DMS153 treated with DMSO at 0.1 percent for 48 hours (cell line): ENCODE measurements at regions not wholly inside any gene's neighbourhood (a gene's known extent, or its start where the extent isn't known, plus 50 kb on each side); places are given as distances from the start of the nearest gene placed in this dataset.

Experiments used
- DNase-seq: peaks from one replicate; lab custom pipeline; 2025; ENCODE audit not compliant: unreplicated experiment; lab: John Stamatoyannopoulos, UW

DNA sequence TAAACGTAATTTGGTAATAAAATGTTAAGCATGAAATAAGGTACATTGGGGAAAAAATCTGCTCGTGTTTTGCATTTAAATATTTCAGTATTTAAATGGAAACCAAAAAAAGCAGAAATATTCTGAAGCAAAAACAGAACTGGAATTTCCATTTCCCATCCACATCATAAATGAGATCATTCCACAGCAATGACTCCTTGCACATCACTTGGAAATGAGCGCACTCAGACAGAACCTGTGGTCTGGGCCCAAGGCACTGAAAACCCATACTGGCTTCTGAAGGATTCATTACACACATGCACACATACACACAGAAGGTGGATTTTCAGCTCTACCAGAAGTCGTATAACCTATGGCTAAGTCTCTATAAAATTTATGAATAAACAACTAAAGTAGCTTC is 174.8 kb downstream of the IBTK start:
- no peak for DNase-seq

GRCh38 chr6:82072121-82072521 is 175.4 kb downstream of the IBTK start:
- peak; percentile 73 for DNase-seq

DNA sequence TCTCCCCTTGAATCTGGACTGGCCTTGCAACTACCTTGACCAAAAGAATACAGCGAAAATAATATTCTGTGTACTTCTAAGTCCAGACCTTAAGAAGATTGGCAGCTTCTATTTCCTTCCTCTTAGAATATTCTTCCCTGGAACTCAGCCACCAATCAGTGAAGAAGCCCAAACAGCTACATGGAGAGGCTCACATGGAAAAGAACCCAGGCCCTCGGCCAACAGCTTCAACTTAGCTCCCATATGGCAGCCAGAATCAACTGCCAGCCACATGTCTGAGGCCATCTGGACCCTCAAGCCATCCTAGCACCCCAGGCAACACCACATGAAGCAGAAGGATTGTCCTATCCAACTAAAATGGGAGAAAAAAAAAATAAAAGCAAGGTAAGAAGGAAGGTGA is 178.8 kb downstream of the IBTK start:
- no peak for DNase-seq

DNA sequence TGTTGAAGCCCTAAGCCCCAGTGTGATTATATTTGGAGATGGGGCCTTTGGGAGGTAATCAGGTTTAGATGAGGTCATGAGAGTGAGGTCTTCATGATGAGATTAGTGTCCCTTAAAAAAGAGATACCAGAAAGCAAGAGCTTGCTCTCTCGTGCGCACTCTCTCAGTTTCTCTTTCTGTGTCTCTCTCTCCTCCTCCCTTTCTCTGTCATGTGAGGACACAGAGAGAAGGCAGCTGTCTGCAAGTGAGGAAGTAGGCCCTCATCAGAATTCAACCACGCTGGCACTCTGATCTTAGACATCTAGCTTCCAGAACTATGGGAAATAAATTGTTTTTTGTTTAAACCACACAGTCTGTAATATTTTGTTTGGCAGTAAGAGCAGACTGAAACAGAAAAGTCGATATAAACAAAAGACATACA is 180.5 kb downstream of the IBTK start:
- no peak for DNase-seq

- DNase-seq = no peak
Observed at GRCh38 chr6:82066196-82066595, 181.3 kb downstream of the IBTK start.

GRCh38 chr6:82063574-82063973 is 184.0 kb downstream of the IBTK start:
- no peak for DNase-seq

GRCh38 chr6:82062219-82062618 is 185.3 kb downstream of the IBTK start:
- no peak for DNase-seq

- DNase-seq = peak; percentile 20
Observed at GRCh38 chr6:82057846-82058554, 189.5 kb downstream of the IBTK start.

GRCh38 chr6:82056567-82056966 is 191.0 kb downstream of the IBTK start:
- DNase-seq = no peak

- no peak for DNase-seq
Observed at GRCh38 chr6:82045965-82046756, 201.4 kb downstream of the IBTK start.

DNA sequence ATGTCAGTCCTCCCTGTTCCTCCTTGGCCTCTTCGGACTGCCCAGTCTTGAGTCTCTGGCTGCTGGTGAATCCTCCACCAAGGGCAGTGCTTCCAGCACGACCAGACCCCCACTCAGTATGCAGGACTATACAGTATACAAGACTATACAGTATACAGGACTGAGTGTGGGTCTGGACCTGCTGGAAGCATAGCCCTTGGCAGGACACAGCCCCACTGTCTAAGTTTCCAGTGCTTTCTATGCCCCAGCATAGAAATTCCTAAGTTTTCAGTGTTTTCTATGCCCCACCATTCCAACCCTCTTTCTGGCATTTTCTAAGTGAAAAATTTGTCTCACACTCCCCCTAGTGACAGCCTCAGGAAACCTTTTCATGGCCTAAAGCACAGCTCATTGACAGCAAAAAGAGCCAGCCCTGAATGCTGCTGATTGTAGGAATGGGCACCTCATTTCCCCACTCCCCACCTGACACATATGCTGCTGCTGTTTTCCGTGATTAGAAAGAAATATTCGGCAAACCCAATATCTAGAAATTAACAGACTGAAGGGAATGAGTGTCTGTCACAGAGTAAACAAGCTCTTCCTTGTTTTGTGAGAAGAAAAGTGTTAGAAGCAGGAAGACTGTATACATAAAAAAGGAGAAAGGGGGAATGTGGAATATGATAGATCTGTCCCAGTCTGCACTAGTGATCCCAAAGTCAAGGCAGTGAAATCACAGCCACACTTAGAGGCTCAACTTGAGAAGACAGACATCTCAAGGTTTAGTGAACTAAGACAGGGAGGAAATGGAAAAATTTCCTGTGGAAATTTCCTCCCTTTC is 206.9 kb downstream of the IBTK start:
- DNase-seq = peak; percentile 64

- DNase-seq = no peak
Observed at GRCh38 chr6:82038631-82039030, 208.9 kb downstream of the IBTK start.

GRCh38 chr6:82035526-82035925 is 212.0 kb downstream of the IBTK start:
- DNase-seq = no peak

- no peak for DNase-seq
Observed at GRCh38 chr6:82033631-82034211, 213.8 kb downstream of the IBTK start.

DNA sequence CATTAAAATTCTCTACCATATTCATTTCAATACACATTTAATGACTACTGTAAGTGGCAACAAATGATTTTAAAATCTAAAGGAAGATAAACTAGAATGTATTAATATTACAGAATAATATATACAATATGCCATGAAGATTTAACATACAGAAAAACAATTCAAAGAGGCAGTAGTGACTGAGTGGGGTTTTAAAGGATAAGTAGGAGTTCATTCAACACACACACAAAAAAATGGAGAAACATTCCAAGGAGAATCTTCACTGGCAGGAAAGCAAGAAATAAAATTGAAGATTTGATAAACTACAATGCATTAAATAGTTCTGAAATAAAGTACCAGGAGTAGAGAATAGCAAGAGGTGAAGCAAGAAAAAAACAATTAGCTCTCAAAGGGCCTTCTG is 215.1 kb downstream of the IBTK start:
- no peak for DNase-seq

DNA sequence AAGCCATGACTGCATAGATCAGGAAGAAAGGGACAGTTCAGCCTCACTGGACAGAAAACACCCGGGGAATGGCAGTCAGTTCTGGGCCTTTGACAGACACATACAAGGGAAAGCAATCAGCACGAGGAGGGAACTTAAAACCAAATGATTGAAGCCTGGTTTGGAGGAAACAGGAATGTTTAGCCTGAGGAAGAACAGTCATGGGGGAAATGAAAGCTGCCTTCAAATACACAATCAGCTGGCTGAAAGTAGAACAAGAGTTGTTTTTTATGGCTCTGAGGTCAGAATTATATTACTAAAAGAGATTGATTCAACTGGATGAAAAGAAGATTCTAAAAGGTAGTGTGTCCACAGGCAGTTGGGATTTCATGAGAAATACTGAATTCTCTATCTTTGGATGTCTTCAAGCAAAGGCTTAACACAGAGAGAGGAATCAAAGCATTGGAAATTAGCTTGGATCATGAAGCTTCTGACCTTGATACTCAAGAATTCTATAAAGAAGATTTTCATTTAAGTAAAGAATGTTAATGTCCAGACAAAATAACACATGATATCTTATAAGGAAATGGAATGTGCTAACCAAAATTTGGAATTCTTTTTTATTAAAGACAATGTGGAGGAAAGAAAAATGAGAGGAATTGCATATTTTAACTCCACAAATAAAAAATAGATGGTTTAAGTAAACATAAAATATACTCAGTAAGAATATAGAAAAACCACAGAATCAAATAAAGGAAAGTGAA is 216.6 kb downstream of the IBTK start:
- DNase-seq = no peak

DNA sequence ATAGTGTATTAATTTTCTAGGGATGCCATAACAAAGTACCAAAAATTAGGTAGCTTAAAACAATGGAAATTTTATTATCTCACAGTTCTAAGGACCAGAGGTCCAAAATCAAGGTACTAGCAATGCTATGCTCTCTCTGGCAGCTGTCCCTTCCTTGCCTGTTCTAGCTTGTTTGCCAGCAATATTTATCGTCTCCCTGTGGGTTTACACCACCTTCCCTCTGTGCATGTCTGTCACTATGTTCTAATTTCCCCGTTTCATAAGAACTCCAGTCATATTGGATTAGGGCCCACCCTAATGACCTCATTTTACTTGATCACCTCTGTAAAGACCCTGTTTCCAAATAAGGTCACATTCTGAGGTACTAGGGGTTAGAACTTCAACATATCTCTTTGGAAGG is 217.2 kb downstream of the IBTK start:
- no peak for DNase-seq

DNA sequence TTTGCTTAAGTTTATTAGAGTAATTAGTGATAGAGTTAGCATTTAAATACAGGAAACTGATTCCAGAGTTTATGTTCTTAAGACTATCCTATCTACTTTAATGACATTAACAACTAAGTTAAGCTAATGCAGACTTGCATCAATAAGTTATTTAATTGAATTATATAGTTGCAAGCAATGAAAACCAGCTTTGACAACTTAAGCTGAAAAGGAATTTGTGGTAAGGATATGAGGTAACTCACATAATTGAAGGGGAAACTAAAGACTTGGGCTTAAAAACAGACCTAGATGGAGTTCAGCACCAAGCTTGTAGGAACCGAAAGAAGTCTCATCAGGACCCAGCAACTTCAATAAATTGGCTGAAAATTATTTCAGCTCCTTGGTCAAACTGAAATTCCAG is 222.3 kb downstream of the IBTK start:
- no peak for DNase-seq

DNA sequence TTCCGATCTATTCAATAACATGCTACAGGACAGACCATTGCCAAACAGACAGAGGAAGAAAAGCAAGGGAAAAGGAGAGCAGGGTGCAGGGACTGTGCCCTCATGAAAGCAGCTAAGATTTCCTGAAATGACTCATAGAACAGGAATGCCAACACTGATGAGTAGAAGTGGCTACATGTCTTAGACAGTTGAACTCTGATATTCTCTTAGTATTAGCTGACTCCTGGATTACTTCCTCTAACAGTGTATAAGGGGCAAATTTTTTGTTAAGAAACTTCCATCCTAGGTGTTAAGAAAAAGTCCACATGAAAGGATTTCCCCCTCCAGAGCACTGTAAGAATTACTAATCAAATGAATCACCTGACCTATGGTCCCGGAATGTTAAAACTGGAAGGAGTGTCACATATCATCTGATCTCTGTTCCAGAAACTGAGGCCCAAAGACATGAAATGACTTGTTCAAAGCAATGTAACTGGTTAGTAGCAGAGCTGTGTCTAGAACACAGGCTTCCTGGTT is 224.9 kb downstream of the IBTK start:
- DNase-seq = no peak

DNA sequence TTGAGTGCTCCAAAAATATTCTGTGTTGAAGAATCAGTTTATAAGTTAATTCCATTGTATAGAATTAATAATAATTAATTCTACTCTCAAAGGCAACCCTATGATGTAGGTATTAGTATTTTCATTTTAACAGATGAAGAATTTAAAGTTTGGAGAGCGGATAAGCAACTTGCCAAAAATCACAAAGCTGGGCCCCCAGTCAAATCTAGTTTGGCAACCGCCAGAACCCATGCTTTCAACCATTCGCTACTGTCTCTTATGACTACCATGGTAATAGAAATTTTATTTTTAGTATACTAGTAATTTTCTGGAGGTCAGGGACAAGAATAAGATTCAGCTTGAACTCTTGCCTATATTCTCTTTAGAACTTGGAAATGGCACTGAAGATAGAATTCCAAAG is 229.8 kb downstream of the IBTK start:
- DNase-seq = no peak
